GM13977 (cell line): ENCODE measurements at regions not wholly inside any gene's neighbourhood (a gene's known extent, or its start where the extent isn't known, plus 50 kb on each side); places are given as distances from the start of the nearest gene placed in this dataset.

Source experiments
- DNase-seq: peaks from one replicate; pipeline ENCODE4 v3.0.0; 2012; ENCODE audit warnings: low spot score
- CTCF ChIP-seq: IDR thresholded peaks from 2 replicates; pipeline ENCODE4 v1.5.1; 2012; ENCODE audit warnings: mild to moderate bottlenecking, control low read depth; ENCODE audit not compliant: insufficient read depth; ENCODE audit errors: extremely low read depth, missing control alignments
- in situ Hi-C: fragments of 300-500 bp; cut with MboI; formaldehyde crosslinking; loops from one replicate; pipeline ENCODE4 v1.12.0; 2022; ENCODE audit warnings: low sequenced_read_pairs, low pct_unique_long_range_greater_than_20kb, mixed read lengths, inconsistent platforms; ENCODE audit not compliant: unreplicated experiment

GRCh38 chr13:37997641-37998040, 128.1 kb upstream of the TRPC4 start:
- DNase-seq, result no peak
- no peak for TF ChIP-seq CTCF
- in situ Hi-C loops, result no loop called here

- in situ Hi-C loops, result no loop called here
- DNase-seq, result no peak
These were observed 125.5 kb upstream of the TRPC4 start for GRCh38 chr13:37995092-37995491.

GRCh38 chr13:37986811-37987210, 117.2 kb upstream of the TRPC4 start:
- in situ Hi-C loops, result no loop called here
- TF ChIP-seq CTCF, result no peak
- no peak for DNase-seq

More at GRCh38 chr13:37995092-37995491, 125.5 kb upstream of the TRPC4 start:
- no peak for TF ChIP-seq CTCF

- TF ChIP-seq CTCF, result no peak
- no peak for DNase-seq
These were observed 115.7 kb upstream of the TRPC4 start for GRCh38 chr13:37985281-37985680.

GRCh38 chr13:37984357-37984756, 114.8 kb upstream of the TRPC4 start:
- TF ChIP-seq CTCF, result peak; percentile 21
- in situ Hi-C loops, result no loop called here
- no peak for DNase-seq

More at GRCh38 chr13:37985281-37985680, 115.7 kb upstream of the TRPC4 start:
- in situ Hi-C loops, result no loop called here

GRCh38 chr13:37981932-37982331, 112.4 kb upstream of the TRPC4 start:
- TF ChIP-seq CTCF, result no peak
- in situ Hi-C loops, result no loop called here
- DNase-seq, result no peak

- no peak for TF ChIP-seq CTCF
- DNase-seq, result no peak
- in situ Hi-C loops, result no loop called here
These were observed 109.1 kb upstream of the TRPC4 start for GRCh38 chr13:37978680-37979079.
